ENCODE measurements at regions not wholly inside any gene's neighbourhood (a gene's known extent, or its start where the extent isn't known, plus 50 kb on each side); places are given as distances from the start of the nearest gene placed in this dataset.

DNA sequence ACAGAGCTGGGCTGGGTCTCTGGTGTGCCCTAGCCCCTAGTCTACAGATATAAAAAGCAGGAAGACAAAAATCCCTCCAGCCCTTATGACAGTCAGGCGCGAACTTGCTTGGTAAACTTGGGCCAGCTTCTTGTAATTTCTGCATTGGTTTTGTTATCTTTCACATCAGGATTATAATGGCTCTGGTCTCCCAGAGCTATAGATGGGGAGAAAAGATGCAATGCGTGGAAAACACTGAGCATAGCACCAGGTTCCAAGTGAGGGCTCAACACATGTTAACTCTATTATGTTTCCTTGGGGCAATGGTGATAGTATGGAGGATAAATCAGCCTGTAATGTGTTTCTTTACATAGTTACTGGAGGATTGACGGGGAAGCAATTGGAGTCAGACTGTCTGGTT, 246.8 kb upstream of the KCNG1 start:
- CTCF ChIA-PET: interaction anchor here (1.4 kb wide), 1 partner anchor 70 kb away, joined by 3 read pairs; no protein-coding TSS in a partner anchor
- POLR2A ChIA-PET: interaction anchor here (0.5 kb wide), 1 partner anchor 256 kb away, joined by 7 read pairs; no protein-coding TSS in a partner anchor
- no peak for DNase-seq (ENCODE audit: extremely low spot score)
- TF ChIP-seq, protein P1, sequence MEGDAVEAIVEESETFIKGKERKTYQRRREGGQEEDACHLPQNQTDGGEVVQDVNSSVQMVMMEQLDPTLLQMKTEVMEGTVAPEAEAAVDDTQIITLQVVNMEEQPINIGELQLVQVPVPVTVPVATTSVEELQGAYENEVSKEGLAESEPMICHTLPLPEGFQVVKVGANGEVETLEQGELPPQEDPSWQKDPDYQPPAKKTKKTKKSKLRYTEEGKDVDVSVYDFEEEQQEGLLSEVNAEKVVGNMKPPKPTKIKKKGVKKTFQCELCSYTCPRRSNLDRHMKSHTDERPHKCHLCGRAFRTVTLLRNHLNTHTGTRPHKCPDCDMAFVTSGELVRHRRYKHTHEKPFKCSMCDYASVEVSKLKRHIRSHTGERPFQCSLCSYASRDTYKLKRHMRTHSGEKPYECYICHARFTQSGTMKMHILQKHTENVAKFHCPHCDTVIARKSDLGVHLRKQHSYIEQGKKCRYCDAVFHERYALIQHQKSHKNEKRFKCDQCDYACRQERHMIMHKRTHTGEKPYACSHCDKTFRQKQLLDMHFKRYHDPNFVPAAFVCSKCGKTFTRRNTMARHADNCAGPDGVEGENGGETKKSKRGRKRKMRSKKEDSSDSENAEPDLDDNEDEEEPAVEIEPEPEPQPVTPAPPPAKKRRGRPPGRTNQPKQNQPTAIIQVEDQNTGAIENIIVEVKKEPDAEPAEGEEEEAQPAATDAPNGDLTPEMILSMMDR (IDR thresholded peaks at IDR 0.05; ENCODE audit: control extremely low read depth, extremely low read depth, low read depth, missing control alignments): no peak

DNA sequence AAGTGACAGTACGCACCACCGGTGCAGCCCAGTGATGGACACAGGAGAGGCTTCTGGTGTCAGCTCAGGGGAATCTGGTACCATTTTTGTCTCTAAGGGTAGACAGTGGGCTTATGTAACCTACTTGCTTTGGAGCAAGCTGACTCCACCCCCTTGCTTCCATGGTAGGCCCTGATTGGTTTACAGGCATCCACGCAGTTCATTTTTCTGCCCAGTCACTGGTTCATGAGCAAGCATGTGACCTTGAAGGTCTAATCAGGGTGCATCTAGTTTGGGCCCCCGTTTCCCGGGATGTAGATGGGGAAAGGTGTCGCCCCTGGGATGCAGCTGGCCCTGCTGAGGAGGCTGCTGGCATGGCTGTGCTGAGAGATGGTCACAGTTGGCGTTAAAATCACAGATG, 244.8 kb upstream of the KCNG1 start:
- TF ChIP-seq, protein P1 (IDR thresholded peaks at IDR 0.05; ENCODE audit: control extremely low read depth, extremely low read depth, low read depth, missing control alignments): no peak
- no peak for DNase-seq (ENCODE audit: extremely low spot score)
- CTCF ChIA-PET: no interaction called here
- POLR2A ChIA-PET: no interaction called here

DNA sequence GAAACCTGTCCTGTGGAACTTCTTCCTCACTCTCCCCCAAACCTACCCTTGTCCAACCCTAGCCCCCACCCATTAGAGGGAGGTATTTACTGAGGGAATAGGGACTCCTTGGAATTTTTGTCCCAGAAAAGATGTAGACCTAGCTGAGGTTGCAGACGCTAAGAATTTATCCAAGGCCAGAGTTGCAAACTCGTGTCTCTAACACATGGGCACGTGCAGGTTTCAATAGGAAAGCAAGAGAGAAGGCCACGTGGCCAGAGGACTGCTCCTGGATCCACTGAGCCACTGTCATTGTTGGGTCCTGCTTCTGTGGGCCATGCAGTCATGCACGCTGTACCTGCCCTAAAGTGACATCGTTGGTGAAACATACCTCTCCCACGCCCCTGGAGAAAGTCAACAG, 243.4 kb upstream of the KCNG1 start:
- DNase-seq (ENCODE audit: extremely low spot score): no peak
- CTCF ChIA-PET: interaction anchor here (1.2 kb wide), 1 partner anchor 17 kb away, joined by 3 read pairs; no protein-coding TSS in a partner anchor
- TF ChIP-seq, protein P1 (IDR thresholded peaks at IDR 0.05; ENCODE audit: control extremely low read depth, extremely low read depth, low read depth, missing control alignments): no peak
- POLR2A ChIA-PET: no interaction called here

DNA sequence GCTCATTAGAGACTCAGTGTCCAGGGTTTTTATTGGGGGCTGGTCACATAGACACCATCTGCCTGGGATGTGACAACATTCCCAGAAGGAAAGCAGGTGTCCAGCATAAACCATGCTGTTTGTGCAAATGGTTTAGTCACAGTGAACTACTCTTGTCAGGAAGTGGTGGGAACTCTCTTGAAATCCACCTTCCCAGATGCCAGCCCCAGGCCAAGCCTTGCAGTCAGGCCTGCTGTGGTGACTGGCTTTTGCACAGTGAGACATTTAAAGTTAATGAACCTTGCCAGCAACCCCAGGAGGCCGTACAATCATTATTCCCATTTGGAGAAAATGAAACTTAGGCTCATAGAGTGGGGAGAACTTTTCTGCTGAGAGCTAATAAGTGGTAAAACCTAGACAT, 242.5 kb upstream of the KCNG1 start:
- no peak for DNase-seq (ENCODE audit: extremely low spot score)
- TF ChIP-seq, protein P1 (IDR thresholded peaks at IDR 0.05; ENCODE audit: control extremely low read depth, extremely low read depth, low read depth, missing control alignments): no peak
- POLR2A ChIA-PET: no interaction called here
- CTCF ChIA-PET: interaction anchor here (1.2 kb wide), 1 partner anchor 18 kb away, joined by 3 read pairs; no protein-coding TSS in a partner anchor

DNA sequence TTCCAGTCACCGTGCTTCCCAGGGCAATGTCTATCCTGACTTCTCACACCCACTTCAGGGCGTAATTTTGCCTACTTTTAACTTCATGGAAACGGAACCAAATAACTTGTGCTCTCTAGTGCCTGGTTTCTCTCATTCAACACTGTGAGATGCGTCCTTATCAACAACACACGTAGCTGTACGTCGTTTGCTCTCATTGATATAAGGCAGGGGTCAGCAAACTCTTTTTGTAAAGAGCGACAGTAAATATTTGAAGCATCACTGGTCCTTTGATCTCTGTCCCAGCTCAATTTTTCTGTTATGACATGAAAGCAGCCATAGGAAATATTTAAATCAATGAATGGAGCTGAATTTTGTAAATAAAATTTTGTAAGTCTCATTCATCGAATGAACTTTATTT, 239.3 kb upstream of the KCNG1 start:
- POLR2A ChIA-PET: no interaction called here
- CTCF ChIA-PET: interaction anchor here (1.7 kb wide), 1 partner anchor 14 kb away, joined by 4 read pairs; no protein-coding TSS in a partner anchor
- DNase-seq (ENCODE audit: extremely low spot score): no peak
- TF ChIP-seq, protein P1 (IDR thresholded peaks at IDR 0.05; ENCODE audit: control extremely low read depth, extremely low read depth, low read depth, missing control alignments): no peak

DNA sequence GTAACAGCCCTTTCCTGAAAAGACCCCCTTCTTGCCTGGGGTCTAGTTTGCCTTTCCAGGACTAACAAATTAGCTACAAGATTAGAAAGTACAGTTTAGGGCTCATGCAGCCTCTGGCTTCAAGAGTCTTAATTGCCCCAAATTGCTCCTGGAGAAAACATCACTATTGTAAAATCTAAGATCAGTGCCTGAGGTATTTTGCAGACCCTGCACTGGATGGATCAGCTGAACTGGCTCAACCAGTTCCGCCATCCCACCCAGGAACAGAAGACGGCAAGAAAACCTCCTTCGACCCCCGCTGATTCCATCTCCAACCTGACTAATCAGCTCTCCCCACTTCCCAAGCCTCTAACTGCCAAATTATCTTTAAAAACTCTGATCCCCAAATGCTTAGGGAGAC, 236.5 kb upstream of the KCNG1 start:
- POLR2A ChIA-PET: no interaction called here
- CTCF ChIA-PET: interaction anchor here (1.2 kb wide), 1 partner anchor 17 kb away, joined by 4 read pairs; no protein-coding TSS in a partner anchor
- TF ChIP-seq, protein P1 (IDR thresholded peaks at IDR 0.05; ENCODE audit: control extremely low read depth, extremely low read depth, low read depth, missing control alignments): no peak
- no peak for DNase-seq (ENCODE audit: extremely low spot score)
